ENCODE measurements at regions not wholly inside any gene's neighbourhood (a gene's known extent, or its start where the extent isn't known, plus 50 kb on each side); places are given as distances from the start of the nearest gene placed in this dataset.
"Not testable (repeated sequence)": the region's sequence is repeated elsewhere in the genome, so short reads cannot be mapped to it uniquely, and the experiment has no call there.

- DNase-seq, result no peak
These were observed 448.1 kb upstream of the VRK2 start for GRCh38 chr2:57598551-57598950.

DNA sequence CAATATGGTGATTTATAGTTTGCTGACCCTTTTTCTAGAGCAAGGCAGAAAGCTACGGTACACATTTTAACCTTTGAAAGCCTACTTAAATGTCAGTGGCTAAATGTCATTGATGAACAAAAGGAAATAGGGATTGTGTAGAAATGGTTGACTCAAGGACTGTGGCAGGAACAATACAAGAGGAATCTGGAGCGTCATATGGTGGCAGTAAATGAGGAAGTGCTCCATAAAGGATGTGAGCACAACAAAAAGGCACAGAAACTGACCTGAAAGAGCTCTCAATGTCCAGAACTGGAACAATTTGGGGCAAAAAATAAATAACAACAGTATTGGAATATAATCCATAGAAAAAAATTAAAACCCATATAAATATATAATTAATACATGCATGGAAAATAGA, 443.9 kb upstream of the VRK2 start:
- DNase-seq, result no peak

- no peak for DNase-seq
These were observed 431.6 kb upstream of the VRK2 start for GRCh38 chr2:57614988-57615387.

- no peak for DNase-seq
These were observed 430.6 kb upstream of the VRK2 start for GRCh38 chr2:57615855-57616556.

DNA sequence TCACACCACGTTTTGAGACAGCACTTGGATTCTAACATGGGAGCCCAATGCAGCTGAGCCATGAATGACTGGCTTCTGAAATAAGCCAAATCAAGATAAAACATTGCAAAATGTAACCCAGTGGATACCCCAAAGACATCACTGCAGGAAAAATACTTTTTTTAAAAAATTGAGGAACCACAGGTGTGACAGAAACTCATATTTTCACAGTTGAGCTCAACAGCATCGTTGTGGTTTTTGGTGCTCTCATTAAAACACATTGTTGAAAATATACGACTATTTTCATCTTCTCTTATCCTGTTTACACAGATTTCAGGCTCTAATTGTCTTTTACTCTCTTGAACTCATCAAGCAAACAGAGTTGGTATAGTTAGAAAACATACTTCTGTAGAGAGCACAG, 429.3 kb upstream of the VRK2 start:
- DNase-seq, result no peak

GRCh38 chr2:57621122-57621663, 425.4 kb upstream of the VRK2 start:
- no peak for DNase-seq

GRCh38 chr2:57622009-57622408, 424.6 kb upstream of the VRK2 start:
- DNase-seq, result no peak

DNA sequence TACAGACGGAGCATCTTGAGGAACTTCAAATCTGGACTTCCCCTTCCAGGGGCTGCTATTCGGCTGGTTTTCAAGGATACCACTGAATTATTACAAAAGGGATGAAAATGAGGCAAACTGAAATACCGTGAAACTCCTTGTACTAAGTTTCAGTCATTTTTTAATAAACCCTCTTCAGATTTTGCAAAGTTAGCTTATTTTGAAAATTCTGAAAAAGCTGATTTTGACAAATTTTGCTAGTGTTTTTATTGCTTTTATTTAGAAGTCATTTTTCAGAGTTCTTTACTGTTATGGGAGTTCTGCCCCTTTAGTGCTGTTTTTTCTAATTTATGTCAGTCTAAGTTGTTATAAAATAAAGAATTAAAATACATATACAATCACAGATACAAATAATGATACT, 390.4 kb upstream of the VRK2 start:
- DNase-seq, result no peak

GRCh38 chr2:57669570-57669969, 377.0 kb upstream of the VRK2 start:
- no peak for DNase-seq

DNA sequence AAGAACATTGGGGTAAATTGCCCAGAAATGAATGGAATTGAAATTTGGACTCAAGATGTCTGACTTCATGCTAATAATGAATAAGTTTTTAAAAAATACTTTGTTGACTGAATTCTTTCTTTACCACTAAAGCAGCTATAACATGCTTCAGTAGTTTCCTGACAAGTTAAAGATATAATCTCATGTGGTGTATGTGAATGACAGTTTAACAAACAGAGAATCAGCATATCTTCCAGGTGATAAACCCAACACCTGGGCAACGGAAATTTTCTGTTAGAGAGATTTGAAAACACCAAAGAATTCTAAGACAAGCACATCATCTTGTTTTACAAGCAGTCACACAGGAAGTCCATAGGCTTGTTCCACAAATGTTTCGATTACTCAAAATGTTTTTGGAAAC, 372.6 kb upstream of the VRK2 start:
- DNase-seq, result no peak

DNA sequence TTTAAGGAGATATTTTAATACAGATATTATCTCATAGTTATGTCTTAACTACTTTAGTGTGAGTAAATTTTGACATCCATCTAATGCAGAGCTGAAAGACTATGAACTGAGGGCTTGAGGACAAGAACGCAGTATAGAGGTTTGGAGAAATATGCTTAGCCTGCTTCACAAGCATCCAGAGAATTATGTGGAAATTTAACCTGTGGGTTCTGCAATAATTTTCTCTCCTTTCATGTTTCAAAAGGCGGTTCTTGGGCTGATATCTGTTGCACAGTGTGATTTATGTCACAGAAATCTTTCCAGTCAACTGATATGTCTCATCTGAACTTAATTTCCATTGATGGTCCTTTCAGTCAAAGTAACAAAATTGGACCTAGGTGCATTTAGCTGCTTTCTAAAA, 371.9 kb upstream of the VRK2 start:
- DNase-seq, result no peak

DNA sequence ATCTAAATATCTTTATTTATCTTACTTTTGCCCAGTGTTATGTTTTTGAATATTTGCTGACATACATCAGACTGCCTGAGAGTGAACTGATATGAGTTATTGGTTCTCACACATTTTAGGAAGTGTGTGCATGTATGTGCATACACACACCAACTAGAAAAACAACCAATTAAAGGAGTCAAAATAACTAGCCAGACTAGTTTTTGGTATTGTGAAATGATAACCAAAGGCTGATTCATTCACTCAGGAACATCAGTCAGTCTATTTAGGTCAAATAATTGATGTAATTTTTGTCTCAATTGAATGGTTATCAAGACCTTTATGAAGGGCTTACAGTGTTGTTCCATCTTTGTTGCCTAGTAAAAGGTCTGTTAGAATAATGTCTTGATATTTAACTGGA, 369.3 kb upstream of the VRK2 start:
- no peak for DNase-seq

DNA sequence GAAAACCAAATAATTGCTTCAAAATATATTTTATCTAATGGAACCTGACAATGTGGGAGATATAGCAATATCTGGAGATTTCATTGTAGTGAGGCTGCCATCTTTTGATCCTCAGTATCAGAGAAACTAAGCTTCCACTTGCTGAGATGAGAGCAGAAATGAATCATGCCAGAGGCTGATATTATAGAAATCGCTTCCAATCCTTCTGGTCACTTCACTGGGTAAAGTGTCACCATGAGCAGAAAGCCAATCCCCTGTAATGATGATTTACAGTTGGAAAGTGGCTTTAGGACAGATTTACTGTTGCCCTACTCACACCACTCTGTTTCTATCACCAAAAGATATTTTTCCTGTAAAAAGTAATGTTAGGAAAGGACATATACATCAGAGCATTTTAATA, 365.0 kb upstream of the VRK2 start:
- DNase-seq, result no peak

DNA sequence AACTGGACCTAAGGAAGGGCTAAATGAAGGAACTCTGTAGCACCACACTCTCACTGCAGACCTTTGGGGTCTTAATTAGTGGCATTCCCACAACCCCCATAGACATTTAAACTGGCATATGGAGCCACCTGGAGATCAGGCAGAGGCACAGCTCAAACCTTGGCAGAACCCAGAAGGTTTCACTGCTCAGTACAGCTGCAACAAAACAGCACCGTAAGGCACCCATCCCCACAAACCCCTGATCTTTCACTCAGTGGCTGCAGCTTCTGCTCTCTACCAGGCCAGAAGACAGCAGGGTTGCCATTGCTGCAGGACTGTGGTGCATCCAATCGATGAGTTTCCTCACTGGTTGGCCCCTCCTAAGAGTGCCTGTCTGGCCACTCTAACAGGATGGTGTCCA, 361.6 kb upstream of the VRK2 start:
- DNase-seq, result no peak

DNA sequence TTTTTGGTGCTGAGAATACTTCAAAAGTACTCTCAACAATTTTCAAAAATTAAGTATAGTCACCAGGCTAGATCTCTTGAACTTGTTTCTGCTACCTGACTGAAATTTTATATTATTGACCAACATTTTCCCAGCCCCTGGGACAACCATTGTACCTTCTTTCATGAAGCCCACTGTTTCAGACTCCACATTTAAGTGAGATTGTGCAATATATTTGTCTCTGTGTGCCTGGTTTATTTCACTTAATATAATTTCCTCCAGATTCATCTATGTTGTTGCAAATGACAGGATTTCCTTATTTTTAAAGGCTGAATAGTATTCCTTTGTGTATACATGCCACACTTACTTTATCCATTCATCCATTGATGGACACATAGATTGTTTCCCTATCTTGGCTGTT, 354.2 kb upstream of the VRK2 start:
- no peak for DNase-seq

DNA sequence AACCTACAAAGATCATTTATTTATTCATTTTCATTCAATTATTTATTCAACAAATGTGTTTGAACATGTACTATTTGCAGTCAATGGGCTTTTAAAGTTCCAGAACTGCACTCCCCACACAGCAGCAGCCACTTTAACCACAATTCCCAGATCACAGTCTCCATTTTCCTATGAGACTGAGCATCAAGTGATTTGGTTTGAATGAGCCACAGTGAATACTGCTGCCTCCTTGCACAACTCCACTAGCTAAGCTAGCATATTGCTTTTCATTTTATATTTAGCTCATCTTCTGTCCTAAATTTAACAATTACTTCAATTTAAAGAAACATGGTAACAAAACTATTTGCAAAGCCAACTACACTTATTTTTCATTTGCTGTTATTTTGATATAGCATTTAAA, 353.4 kb upstream of the VRK2 start:
- DNase-seq, result no peak

- DNase-seq, result no peak
These were observed 352.6 kb upstream of the VRK2 start for GRCh38 chr2:57693965-57694364.

GRCh38 chr2:57696016-57696415, 350.6 kb upstream of the VRK2 start:
- DNase-seq, result no peak

- no peak for DNase-seq
These were observed 348.2 kb upstream of the VRK2 start for GRCh38 chr2:57698392-57698791.

- DNase-seq, result no peak
These were observed 347.6 kb upstream of the VRK2 start for GRCh38 chr2:57698935-57699449.

GRCh38 chr2:57701391-57701791, 345.2 kb upstream of the VRK2 start:
- no peak for DNase-seq

DNA sequence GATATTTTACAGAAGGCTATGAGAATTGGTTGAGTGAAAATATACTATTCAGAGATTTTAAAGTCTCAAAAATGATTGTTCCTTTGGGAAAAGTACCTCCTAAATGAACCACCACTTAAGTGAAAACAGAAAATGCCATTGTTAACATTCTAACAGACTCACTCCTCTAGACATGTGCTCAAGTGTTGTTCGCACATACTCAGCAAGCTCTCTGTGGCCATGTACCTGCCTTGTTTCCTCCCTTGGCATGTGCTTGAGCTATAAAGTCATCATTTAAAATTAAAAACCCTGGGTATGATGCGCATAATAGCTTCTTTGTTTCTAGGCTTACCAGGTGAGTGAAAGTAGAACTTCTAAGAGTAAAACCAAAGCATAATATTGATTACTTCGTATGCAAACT, 343.2 kb upstream of the VRK2 start:
- DNase-seq, result no peak

DNA sequence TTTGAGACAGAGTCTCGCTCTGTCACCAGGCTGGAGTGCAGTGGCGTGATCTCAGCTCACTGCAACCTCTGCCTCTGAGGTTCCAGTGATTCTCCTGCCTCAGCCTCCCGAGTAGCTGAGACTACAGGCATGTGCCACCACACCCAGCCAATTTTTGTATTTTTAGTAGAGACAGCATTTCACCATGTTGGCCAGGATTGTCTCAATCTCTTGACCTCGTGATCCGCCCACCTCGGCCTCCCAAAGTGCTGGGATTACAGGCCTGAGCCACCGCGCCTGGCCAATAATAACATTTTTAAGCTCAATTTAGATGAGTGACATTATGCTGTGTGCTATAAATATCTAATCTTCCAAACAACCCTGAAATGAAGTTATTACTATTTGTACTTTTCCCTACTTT, 338.8 kb upstream of the VRK2 start:
- DNase-seq, result not testable (repeated sequence)

- no peak for DNase-seq
These were observed 334.6 kb upstream of the VRK2 start for GRCh38 chr2:57711991-57712390.

All from left kidney (tissue), 1 donor.